ENCODE measurements at regions not wholly inside any gene's neighbourhood (a gene's known extent, or its start where the extent isn't known, plus 50 kb on each side); places are given as distances from the start of the nearest gene placed in this dataset.
A peak's percentile ranks its signal among the peaks of the same experiment; 100 is the strongest.

- Histone ChIP-seq H3K9me3 (ENCODE audit: control insufficient read depth in 5 of 5, low read length in 5 of 5) (no peaks in the 10 kb centered on the region), H3K4me3 (ENCODE audit: low read depth in 1 of 5, low read length in 5 of 5) (no peak overlapping the region), H3K4me1 (ENCODE audit: control insufficient read depth in 5 of 5, insufficient read depth in 5 of 5, low read length in 5 of 5) (no peaks in the 10 kb centered on the region), H3K27ac (ENCODE audit: low read depth, low read length) (no peak overlapping the region), H3K9ac (ENCODE audit: low read length in 5 of 5) (no peak overlapping the region), H3K27me3 (ENCODE audit: control insufficient read depth in 5 of 5, insufficient read depth in 4 of 5, low read length in 5 of 5) (no peaks in the 10 kb centered on the region), H3K36me3 (ENCODE audit: control insufficient read depth in 5 of 5, insufficient read depth in 5 of 5, low read length in 5 of 5) (no peaks in the 10 kb centered on the region)
These were observed 68.5 kb upstream of the AMZ2 start for GRCh38 chr17:68179236-68179925.

- no peaks in the 10 kb centered on the region for H3K36me3 ChIP-seq (ENCODE audit: control insufficient read depth in 5 of 5, insufficient read depth in 5 of 5, low read length in 5 of 5)
- no peak overlapping the region for H3K4me3 ChIP-seq (ENCODE audit: low read depth in 1 of 5, low read length in 5 of 5)
- H3K9me3 ChIP-seq (ENCODE audit: control insufficient read depth in 5 of 5, low read length in 5 of 5) = no peaks in the 10 kb centered on the region
- no peaks in the 10 kb centered on the region for H3K4me1 ChIP-seq (ENCODE audit: control insufficient read depth in 5 of 5, insufficient read depth in 5 of 5, low read length in 5 of 5)
- no peaks in the 10 kb centered on the region for H3K27me3 ChIP-seq (ENCODE audit: control insufficient read depth in 5 of 5, insufficient read depth in 4 of 5, low read length in 5 of 5)
- no peak overlapping the region for H3K9ac ChIP-seq (ENCODE audit: low read length in 5 of 5)
- no peak overlapping the region for H3K27ac ChIP-seq (ENCODE audit: low read depth, low read length)
These were observed 67.9 kb upstream of the AMZ2 start for GRCh38 chr17:68179926-68180285.

- H3K4me3 ChIP-seq (ENCODE audit: low read depth in 1 of 5, low read length in 5 of 5) = no peak overlapping the region
- no peaks in the 10 kb centered on the region for H3K27me3 ChIP-seq (ENCODE audit: control insufficient read depth in 5 of 5, insufficient read depth in 4 of 5, low read length in 5 of 5)
- no peak overlapping the region for H3K9ac ChIP-seq (ENCODE audit: low read length in 5 of 5)
- no peak overlapping the region for H3K27ac ChIP-seq (ENCODE audit: low read depth, low read length)
- H3K4me1 ChIP-seq (ENCODE audit: control insufficient read depth in 5 of 5, insufficient read depth in 5 of 5, low read length in 5 of 5) = no peaks in the 10 kb centered on the region
- H3K36me3 ChIP-seq (ENCODE audit: control insufficient read depth in 5 of 5, insufficient read depth in 5 of 5, low read length in 5 of 5) = no peaks in the 10 kb centered on the region
- H3K9me3 ChIP-seq (ENCODE audit: control insufficient read depth in 5 of 5, low read length in 5 of 5) = no peaks in the 10 kb centered on the region
These were observed 65.9 kb upstream of the AMZ2 start for GRCh38 chr17:68182011-68182306.

GRCh38 chr17:68182940-68183551, 64.8 kb upstream of the AMZ2 start:
- H3K9me3 ChIP-seq (ENCODE audit: control insufficient read depth in 5 of 5, low read length in 5 of 5) = no peaks in the 10 kb centered on the region
- no peaks in the 10 kb centered on the region for H3K4me1 ChIP-seq (ENCODE audit: control insufficient read depth in 5 of 5, insufficient read depth in 5 of 5, low read length in 5 of 5)

GRCh38 chr17:68184141-68184571, 63.7 kb upstream of the AMZ2 start:
- H3K27me3 ChIP-seq (ENCODE audit: control insufficient read depth in 5 of 5, insufficient read depth in 4 of 5, low read length in 5 of 5) = no peaks in the 10 kb centered on the region
- H3K9me3 ChIP-seq (ENCODE audit: control insufficient read depth in 5 of 5, low read length in 5 of 5) = no peaks in the 10 kb centered on the region
- no peak overlapping the region for H3K27ac ChIP-seq (ENCODE audit: low read depth, low read length)
- no peak overlapping the region for H3K4me3 ChIP-seq (ENCODE audit: low read depth in 1 of 5, low read length in 5 of 5)
- no peak overlapping the region for H3K9ac ChIP-seq (ENCODE audit: low read length in 5 of 5)
- H3K36me3 ChIP-seq (ENCODE audit: control insufficient read depth in 5 of 5, insufficient read depth in 5 of 5, low read length in 5 of 5) = no peaks in the 10 kb centered on the region
- no peaks in the 10 kb centered on the region for H3K4me1 ChIP-seq (ENCODE audit: control insufficient read depth in 5 of 5, insufficient read depth in 5 of 5, low read length in 5 of 5)

More at GRCh38 chr17:68182940-68183551, 64.8 kb upstream of the AMZ2 start:
- Histone ChIP-seq H3K27ac (ENCODE audit: low read depth, low read length) (no peak overlapping the region), H3K9ac (ENCODE audit: low read length in 5 of 5) (no peak overlapping the region), H3K4me3 (ENCODE audit: low read depth in 1 of 5, low read length in 5 of 5) (no peak overlapping the region), H3K36me3 (ENCODE audit: control insufficient read depth in 5 of 5, insufficient read depth in 5 of 5, low read length in 5 of 5) (no peaks in the 10 kb centered on the region), H3K27me3 (ENCODE audit: control insufficient read depth in 5 of 5, insufficient read depth in 4 of 5, low read length in 5 of 5) (no peaks in the 10 kb centered on the region)

- H3K4me1 ChIP-seq (ENCODE audit: control insufficient read depth in 5 of 5, insufficient read depth in 5 of 5, low read length in 5 of 5) = no peaks in the 10 kb centered on the region
- no peak overlapping the region for H3K27ac ChIP-seq (ENCODE audit: low read depth, low read length)
- no peaks in the 10 kb centered on the region for H3K27me3 ChIP-seq (ENCODE audit: control insufficient read depth in 5 of 5, insufficient read depth in 4 of 5, low read length in 5 of 5)
- H3K9ac ChIP-seq (ENCODE audit: low read length in 5 of 5) = no peak overlapping the region
- no peaks in the 10 kb centered on the region for H3K9me3 ChIP-seq (ENCODE audit: control insufficient read depth in 5 of 5, low read length in 5 of 5)
- H3K36me3 ChIP-seq (ENCODE audit: control insufficient read depth in 5 of 5, insufficient read depth in 5 of 5, low read length in 5 of 5) = no peaks in the 10 kb centered on the region
- H3K4me3 ChIP-seq (ENCODE audit: low read depth in 1 of 5, low read length in 5 of 5) = no peak overlapping the region
These were observed 62.9 kb upstream of the AMZ2 start for GRCh38 chr17:68184816-68185436.

- Histone ChIP-seq H3K9ac (ENCODE audit: low read length in 5 of 5) (no peak overlapping the region), H3K4me3 (ENCODE audit: low read depth in 1 of 5, low read length in 5 of 5) (no peak overlapping the region), H3K27me3 (ENCODE audit: control insufficient read depth in 5 of 5, insufficient read depth in 4 of 5, low read length in 5 of 5) (no peaks in the 10 kb centered on the region), H3K27ac (ENCODE audit: low read depth, low read length) (no peak overlapping the region), H3K36me3 (ENCODE audit: control insufficient read depth in 5 of 5, insufficient read depth in 5 of 5, low read length in 5 of 5) (no peaks in the 10 kb centered on the region), H3K4me1 (ENCODE audit: control insufficient read depth in 5 of 5, insufficient read depth in 5 of 5, low read length in 5 of 5) (no peaks in the 10 kb centered on the region), H3K9me3 (ENCODE audit: control insufficient read depth in 5 of 5, low read length in 5 of 5) (no peaks in the 10 kb centered on the region)
These were observed 62.0 kb upstream of the AMZ2 start for GRCh38 chr17:68185820-68186219.

GRCh38 chr17:68190495-68190894, 57.3 kb upstream of the AMZ2 start:
- Histone ChIP-seq H3K9ac (ENCODE audit: low read length in 5 of 5) (no peak overlapping the region), H3K9me3 (ENCODE audit: control insufficient read depth in 5 of 5, low read length in 5 of 5) (no peaks in the 10 kb centered on the region), H3K27ac (ENCODE audit: low read depth, low read length) (no peak overlapping the region), H3K27me3 (ENCODE audit: control insufficient read depth in 5 of 5, insufficient read depth in 4 of 5, low read length in 5 of 5) (peaks cover under 1 to 4% (median 2%) of the 10 kb centered on the region in 5 donors), H3K36me3 (ENCODE audit: control insufficient read depth in 5 of 5, insufficient read depth in 5 of 5, low read length in 5 of 5) (no peaks in the 10 kb centered on the region), H3K4me1 (ENCODE audit: control insufficient read depth in 5 of 5, insufficient read depth in 5 of 5, low read length in 5 of 5) (no peaks in the 10 kb centered on the region), H3K4me3 (ENCODE audit: low read depth in 1 of 5, low read length in 5 of 5) (no peak overlapping the region)

GRCh38 chr17:68195667-68196393, 52.0 kb upstream of the AMZ2 start:
- H3K4me3 ChIP-seq (ENCODE audit: low read depth in 1 of 5, low read length in 5 of 5) = peak overlapping the region in 3 of 5 donors; percentile 11 to 59 (median 44)
- peaks cover 26 to 49% (median 47%) of the 10 kb centered on the region in 5 donors for H3K27me3 ChIP-seq (ENCODE audit: control insufficient read depth in 5 of 5, insufficient read depth in 4 of 5, low read length in 5 of 5)

More at GRCh38 chr17:68195667-68196393, 52.0 kb upstream of the AMZ2 start:
- Histone ChIP-seq H3K9me3 (ENCODE audit: control insufficient read depth in 5 of 5, low read length in 5 of 5) (no peaks in the 10 kb centered on the region), H3K27ac (ENCODE audit: low read depth, low read length) (no peak overlapping the region), H3K4me1 (ENCODE audit: control insufficient read depth in 5 of 5, insufficient read depth in 5 of 5, low read length in 5 of 5) (peaks cover 0 to 49% (median 45%) of the 10 kb centered on the region in 5 donors), H3K36me3 (ENCODE audit: control insufficient read depth in 5 of 5, insufficient read depth in 5 of 5, low read length in 5 of 5) (no peaks in the 10 kb centered on the region), H3K9ac (ENCODE audit: low read length in 5 of 5) (no peak overlapping the region)
